Breast epithelium (tissue), 3 donors: ENCODE measurements at regions not wholly inside any gene's neighbourhood (a gene's known extent, or its start where the extent isn't known, plus 50 kb on each side); places are given as distances from the start of the nearest gene placed in this dataset.

Experiments
- CTCF ChIP-seq, 3 donors: fragments of 450-650 bp; IDR thresholded peaks; one replicate each; pipeline ENCODE4 v1.5.1; 2016 to 2017; ENCODE audit warnings: antibody characterized with exemption in 3 of 3, mild to moderate bottlenecking in 3 of 3, moderate library complexity in 3 of 3
- POLR2AphosphoS5 ChIP-seq, 3 donors: sonication (generic); formaldehyde crosslinking; IDR thresholded peaks; one replicate each; pipeline ENCODE4 v1.6.1; 2017; ENCODE audit warnings: antibody characterized with exemption in 3 of 3

GRCh38 chr18:73835656-73836364 lies 311.8 kb downstream of the FBXO15 start:
- TF ChIP-seq POLR2AphosphoS5 (IDR thresholded peaks at IDR 0.05) (no peak), CTCF (IDR thresholded peaks at IDR 0.05) (no peak)
